ENCODE measurements at regions not wholly inside any gene's neighbourhood (a gene's known extent, or its start where the extent isn't known, plus 50 kb on each side); places are given as distances from the start of the nearest gene placed in this dataset.

GRCh38 chr20:41704896-41705295, 86.7 kb upstream of the CHD6 start:
- TF ChIP-seq FOXA1 (IDR thresholded peaks at IDR 0.05) = no peak
- no peak for TF ChIP-seq HDGF (IDR thresholded peaks at IDR 0.05; ENCODE audit: borderline replicate concordance)
- no peak for TF ChIP-seq SUZ12 (IDR thresholded peaks at IDR 0.05)
